Activated CD4-positive, CD25-positive, alpha-beta regulatory T cell treated with anti-CD3 and anti-CD28 coated beads, Interleukin-2, amount 50 U/mL, for 24 hours (primary cell): ENCODE measurements at regions not wholly inside any gene's neighbourhood (a gene's known extent, or its start where the extent isn't known, plus 50 kb on each side); places are given as distances from the start of the nearest gene placed in this dataset.

Source experiments
- ATAC-seq, 2 donors: fragments of 150-1000 bp; cut with Tn5 transposase; one replicate each; pipeline ENCODE4 v1.10.0; 2021; ENCODE audit warnings: mild to moderate bottlenecking in 1 of 2, moderate library complexity in 1 of 2

- peak; percentile 52 to 79 for ATAC-seq
These were observed 111.9 kb upstream of the GGTLC1 start for GRCh38 chr20:24100370-24101011.

GRCh38 chr20:24098886-24099285 lies 110.3 kb upstream of the GGTLC1 start:
- ATAC-seq, result no peak

- ATAC-seq, result no peak
These were observed 109.1 kb upstream of the GGTLC1 start for GRCh38 chr20:24097506-24098245.

DNA sequence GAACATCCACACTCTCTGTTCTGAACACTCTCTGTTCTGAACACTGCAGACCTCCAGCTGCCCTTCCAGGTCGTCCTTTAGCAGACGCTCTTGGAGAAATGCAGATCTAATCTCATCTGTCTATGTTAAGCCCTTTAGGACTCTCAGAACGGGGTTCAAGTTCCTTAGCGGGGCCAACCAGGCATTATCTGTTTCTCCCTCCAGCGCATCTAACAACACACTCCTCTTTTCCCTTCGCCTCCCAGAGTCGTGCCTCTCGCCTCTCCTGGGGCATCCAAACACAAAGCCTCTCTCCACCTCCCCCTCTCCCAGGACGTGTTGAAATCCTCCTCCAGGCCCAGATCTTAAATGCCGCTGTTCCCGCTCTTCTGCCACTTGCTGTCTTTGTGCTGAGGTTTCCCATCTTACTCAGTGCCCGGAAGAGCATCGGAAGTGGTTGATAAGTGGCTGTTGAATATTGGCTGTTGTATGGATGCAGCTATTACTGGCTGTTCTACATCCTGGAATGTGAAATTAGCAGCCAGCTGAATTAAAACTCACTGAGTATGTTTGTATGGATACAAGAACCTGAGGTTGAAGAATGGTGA lies 108.4 kb upstream of the GGTLC1 start:
- ATAC-seq, result no peak

DNA sequence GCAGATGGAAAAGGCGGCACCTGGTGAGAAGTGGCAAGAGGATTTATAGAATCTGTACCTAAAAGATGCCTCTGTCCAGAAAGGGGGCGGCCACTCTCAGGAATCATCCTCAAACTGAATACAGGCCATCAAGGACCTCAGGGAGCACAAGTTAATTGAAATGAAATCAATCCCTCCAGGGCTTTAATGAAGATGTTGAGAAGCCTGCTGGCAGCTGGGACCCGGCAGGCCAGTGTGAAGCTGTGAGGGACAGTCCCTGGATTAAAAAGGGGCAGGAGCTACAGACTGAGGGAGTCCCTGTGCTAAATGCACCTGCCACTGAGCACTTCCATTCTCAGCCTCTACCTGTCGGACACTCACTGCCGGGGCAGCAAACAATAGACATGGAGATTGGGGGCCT lies 107.7 kb upstream of the GGTLC1 start:
- no peak for ATAC-seq

GRCh38 chr20:24095756-24096155 lies 107.2 kb upstream of the GGTLC1 start:
- ATAC-seq, result no peak

DNA sequence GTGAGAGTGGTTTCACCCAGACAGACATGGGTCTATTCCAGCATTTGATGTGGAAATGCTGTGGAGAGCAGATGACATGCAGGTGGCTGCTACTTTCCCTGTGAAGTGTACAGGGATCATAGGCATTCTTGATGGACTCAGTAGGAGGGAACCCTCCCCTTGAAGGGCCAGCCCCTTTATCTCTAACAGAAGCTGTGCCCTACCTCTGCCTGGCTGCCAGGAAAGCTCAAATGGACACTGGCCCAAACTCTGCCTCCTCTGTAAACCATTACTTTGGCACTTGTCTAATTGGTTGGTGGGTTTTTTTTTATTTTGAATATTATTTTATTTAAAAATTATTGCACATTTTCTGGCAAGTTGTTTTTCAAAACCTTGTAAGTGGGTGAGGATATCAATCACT lies 106.7 kb upstream of the GGTLC1 start:
- no peak for ATAC-seq

DNA sequence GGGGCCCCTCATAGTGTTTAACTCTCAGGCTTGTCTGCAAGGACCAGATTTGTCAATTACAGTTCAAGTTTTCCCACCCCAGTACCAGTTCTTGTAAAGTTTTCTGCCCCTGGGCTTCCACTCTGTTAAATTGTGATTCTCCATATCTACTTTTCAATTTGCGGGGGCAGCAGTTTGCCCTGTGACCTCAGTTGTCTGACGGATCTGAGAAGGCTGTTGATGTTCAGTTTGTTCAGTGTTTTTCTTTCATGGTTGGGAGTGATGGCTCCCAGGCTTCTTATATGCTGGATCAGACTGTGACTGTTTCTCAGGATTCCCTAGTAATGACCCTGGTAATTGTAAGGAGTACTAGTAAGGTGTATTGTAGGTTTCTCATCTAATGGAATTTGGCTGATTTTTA lies 101.0 kb upstream of the GGTLC1 start:
- no peak for ATAC-seq

- ATAC-seq, result no peak
These were observed 97.5 kb upstream of the GGTLC1 start for GRCh38 chr20:24086121-24086520.

- no peak for ATAC-seq
These were observed 95.7 kb upstream of the GGTLC1 start for GRCh38 chr20:24084281-24084680.

DNA sequence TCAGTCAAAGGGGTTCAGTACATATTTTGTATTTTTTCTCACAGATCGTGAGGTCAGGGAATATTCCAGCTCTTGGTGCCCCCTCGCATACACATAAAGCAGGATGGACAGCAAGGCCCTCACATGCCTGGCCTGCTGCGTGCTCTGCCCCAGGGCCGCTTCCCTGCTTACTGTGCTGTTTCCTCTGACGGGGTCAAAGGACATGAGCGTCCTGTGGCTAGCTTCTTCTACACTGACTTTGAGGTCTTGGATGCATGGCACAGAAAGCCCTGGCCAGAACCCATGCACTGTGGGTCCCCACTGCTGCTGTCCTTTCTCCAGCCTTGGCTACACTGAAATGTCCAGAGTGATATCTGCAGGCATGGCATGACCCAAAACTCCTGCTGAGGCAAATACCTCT lies 92.5 kb upstream of the GGTLC1 start:
- no peak for ATAC-seq

DNA sequence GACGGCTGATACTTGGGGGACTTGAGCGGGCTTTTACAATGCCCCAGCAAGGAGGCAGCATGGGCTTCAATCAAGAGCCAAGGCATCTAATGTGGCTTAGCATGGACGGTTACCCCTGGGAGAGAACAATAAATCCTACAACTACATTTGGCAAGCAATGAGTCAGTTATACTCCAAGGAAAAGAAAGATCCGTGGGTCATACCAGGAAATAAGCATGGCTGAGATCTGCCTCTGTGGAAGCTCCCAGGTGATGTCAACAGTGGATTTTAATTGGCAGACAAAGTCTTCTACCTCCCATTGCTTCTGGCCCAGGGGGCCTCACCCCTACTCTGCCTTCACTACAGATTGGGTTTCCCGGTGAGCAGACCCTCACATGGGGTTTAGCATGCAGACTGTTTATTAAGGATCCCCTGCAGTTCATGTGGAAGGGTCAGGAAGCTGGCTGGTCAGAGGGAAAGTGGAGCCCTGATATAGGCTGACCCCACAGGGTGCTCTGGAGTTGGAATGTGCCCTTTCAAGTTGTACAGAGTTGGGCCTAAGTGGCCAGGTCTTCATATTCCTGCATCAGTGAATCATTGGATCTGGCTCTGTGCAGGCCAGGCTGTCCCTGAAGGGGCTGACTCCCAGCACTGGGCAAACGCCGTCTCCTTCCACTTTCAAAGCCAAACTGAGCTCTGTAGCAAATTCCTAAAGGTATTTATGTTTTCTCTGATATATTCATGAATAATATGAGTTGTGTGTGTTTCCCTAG lies 91.3 kb upstream of the GGTLC1 start:
- ATAC-seq, result no peak

DNA sequence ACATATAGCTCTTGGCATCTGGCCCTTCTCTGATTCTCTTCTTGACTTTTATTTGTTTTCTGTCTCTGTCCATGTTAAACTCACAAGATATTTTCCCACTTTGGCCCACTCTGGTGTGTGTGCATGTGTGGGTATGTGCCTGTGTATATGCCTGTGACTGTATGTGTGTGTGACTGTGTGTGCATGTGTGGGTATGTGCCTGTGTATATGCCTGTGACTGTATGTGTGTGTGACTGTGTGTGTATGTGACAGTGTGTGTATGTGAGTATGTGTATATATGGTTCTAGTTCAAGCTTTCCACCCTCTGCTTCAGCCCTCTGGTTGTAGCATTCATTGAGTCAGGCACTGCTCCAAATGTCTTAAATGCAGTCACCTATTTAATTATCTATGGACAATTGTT lies 88.6 kb upstream of the GGTLC1 start:
- no peak for ATAC-seq

DNA sequence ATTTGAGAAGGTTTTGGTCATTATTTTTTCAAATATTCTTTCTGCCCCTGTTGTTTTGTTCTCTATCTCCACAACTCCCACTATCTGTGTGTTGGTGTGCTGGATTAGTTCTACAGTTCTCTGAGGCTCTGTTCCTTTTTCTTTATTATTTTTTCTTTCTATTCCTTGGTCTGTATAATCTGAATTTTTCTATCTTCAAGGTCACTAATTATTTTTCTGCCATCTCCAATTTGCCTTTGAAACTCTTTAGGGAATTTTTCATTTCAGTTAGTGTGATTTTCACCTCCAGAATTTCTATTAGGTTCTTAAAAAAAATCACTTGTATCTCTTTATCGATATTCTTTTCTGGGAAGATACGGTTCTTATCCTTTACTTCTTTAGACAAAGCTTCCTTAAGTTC lies 82.1 kb upstream of the GGTLC1 start:
- no peak for ATAC-seq

GRCh38 chr20:24066076-24066700 lies 77.6 kb upstream of the GGTLC1 start:
- peak in 1 of 2 donors; percentile 53 for ATAC-seq

DNA sequence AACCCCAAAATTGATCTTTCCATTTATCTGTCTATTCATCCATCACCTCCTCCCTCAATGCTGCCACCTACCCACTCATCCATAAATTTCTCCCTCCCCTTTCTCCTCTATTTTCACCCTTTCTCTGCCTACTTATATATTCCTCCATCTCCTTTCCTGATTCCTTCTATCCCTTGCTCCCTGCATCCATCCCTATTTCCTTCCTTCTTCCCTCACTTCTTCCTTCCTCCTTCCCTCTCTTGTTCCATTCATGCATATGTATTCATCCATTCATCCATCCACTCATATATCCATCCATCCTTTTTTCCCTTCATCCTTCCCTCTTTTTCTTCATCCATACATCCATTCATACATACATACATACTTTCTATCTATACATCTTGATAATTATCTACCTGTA lies 76.3 kb upstream of the GGTLC1 start:
- no peak for ATAC-seq

GRCh38 chr20:24064092-24064491 lies 75.5 kb upstream of the GGTLC1 start:
- no peak for ATAC-seq

DNA sequence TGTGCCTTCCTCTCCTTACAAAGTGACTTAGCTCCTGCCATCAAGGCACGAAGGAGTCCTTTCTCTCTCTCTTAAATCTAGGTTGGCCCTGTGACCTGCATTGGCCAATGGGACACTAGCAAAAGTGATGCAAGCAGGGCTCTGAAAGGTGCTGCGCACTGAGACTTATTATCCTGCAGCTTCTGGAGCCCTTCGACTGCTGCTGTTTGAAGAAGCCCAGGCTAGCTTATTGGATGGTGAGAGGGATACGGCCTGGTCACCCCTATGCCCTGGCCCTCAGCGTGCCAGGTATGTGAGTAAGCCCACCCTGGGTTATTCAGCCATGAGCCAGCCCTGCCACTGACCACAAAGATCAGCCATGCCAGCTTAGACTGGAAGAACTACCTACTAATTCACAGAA lies 74.5 kb upstream of the GGTLC1 start:
- ATAC-seq, result no peak

DNA sequence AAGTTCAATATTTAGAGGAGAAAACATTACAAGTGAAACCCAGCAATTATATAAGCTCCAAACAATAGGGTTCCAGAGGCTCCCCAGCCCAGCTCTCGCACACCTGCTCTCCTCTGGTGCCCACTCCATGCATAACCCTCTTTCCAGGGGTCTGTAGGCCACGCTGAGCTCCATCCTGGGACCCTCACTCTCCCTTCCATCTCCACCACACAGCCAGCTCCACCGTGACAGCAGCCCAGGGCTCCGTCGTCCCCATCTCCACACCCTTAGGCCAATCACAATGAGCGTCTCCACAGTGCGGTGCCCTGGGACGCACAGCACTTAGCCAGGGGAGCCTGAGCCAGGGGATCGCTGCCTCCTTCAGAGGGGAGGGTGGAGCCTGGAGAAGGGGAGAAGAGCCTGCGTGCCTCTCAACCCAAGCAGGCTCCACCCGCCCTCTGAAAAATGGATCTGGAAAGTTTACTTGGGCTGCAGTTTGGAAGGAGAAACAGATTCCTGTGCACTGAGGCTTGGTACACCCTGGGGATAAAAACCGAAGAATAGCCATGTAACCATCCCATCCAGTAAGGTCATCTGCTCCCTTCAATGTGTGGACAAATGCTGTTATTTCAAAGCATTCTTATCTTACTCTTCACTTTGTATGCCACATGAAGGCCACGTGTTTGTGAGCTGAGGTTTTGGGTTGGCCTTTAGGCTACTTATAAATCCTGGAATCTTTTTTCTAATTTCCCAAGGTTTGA lies 72.4 kb upstream of the GGTLC1 start:
- ATAC-seq, result no peak

DNA sequence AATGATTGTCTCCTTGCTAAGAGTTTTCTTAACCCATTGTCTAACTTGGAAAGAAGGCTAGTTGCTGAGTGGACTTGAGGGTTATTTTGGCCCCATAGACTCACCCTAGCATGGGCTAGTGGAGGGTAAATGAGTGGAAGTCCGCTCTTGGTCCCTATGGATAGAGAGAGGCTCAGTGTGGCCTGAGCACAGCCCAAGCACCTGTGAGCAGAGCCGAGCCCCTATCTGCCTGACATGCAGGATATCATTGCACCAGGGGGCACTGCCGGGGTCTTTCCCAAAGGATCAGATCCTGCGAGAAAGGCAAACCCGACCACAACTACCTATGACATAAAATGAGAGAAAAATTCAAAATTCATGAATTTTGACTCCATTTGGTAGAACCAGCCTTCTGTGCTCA lies 70.6 kb upstream of the GGTLC1 start:
- no peak for ATAC-seq

DNA sequence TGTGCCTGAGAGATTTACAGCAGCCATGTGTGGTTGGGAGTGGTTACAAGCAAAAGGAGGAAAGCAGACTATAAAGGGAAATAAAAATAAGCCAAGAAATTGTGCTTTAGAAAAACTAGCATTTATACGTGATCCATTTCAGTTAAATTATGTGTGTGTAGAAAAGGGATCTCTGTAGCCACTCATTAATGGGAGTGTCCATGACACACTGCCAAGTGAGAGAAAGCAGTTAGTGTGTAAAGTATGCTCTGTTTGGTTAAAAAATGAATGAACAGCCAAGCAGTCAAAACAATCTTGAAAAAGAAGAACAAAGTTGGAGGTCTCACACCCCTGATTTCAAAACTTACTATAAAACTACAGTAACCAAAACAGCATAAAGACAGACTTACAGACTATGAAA lies 67.9 kb upstream of the GGTLC1 start:
- ATAC-seq, result no peak

- no peak for ATAC-seq
These were observed 64.2 kb upstream of the GGTLC1 start for GRCh38 chr20:24052599-24053275.
